ENCODE measurements at regions not wholly inside any gene's neighbourhood (a gene's known extent, or its start where the extent isn't known, plus 50 kb on each side); places are given as distances from the start of the nearest gene placed in this dataset.

- FAIRE-seq, result no peak
These were observed 333.6 kb upstream of the MAGI2 start for GRCh38 chr7:79787096-79787495.

GRCh38 chr7:79786187-79786586, 332.7 kb upstream of the MAGI2 start:
- WGBS, 2 donors, result 25 to 26% methylated on average over 5 of the region's 5 CpGs
- intact Hi-C loops (cut with DNase I), result no loop called here
- no peaks in the 10 kb centered on the region for H3K9me3 ChIP-seq
- DNase-seq (no peak), FAIRE-seq (no peak), ATAC-seq (no peak)
- TF ChIP-seq CTCF (IDR thresholded peaks at IDR 0.05), result no peak
- H3K27me3 ChIP-seq, result no peaks in the 10 kb centered on the region
- H3K4me3 ChIP-seq, result no peak overlapping the region
- H3K4me1 ChIP-seq, result no peaks in the 10 kb centered on the region
- H3K27ac ChIP-seq, result no peak overlapping the region
- H3K36me3 ChIP-seq, result no peaks in the 10 kb centered on the region

More at GRCh38 chr7:79787096-79787495, 333.6 kb upstream of the MAGI2 start:
- no peaks in the 10 kb centered on the region for H3K36me3 ChIP-seq
- no peak overlapping the region for H3K4me3 ChIP-seq
- H3K27ac ChIP-seq, result no peak overlapping the region
- ATAC-seq (no peak), DNase-seq (no peak)
- no peaks in the 10 kb centered on the region for H3K9me3 ChIP-seq
- intact Hi-C loops (cut with DNase I), result no loop called here
- no peak for TF ChIP-seq CTCF (IDR thresholded peaks at IDR 0.05)
- WGBS, 2 donors, result 40 to 52% methylated on average over 2 of the region's 2 CpGs
- no peaks in the 10 kb centered on the region for H3K4me1 ChIP-seq
- no peaks in the 10 kb centered on the region for H3K27me3 ChIP-seq

- H3K36me3 ChIP-seq, result no peaks in the 10 kb centered on the region
- H3K27ac ChIP-seq, result no peak overlapping the region
- no peaks in the 10 kb centered on the region for H3K4me1 ChIP-seq
- no peaks in the 10 kb centered on the region for H3K27me3 ChIP-seq
- H3K4me3 ChIP-seq, result no peak overlapping the region
- intact Hi-C loops (cut with DNase I), result no loop called here
- WGBS, 2 donors, result 40 to 50% methylated on average over 3 of the region's 3 CpGs
- H3K9me3 ChIP-seq, result no peaks in the 10 kb centered on the region
- FAIRE-seq, result no peak
- DNase-seq, result no peak
- ATAC-seq, result no peak
- no peak for TF ChIP-seq CTCF (IDR thresholded peaks at IDR 0.05)
These were observed 332.1 kb upstream of the MAGI2 start for GRCh38 chr7:79785556-79785955.

GRCh38 chr7:79782906-79783305, 329.4 kb upstream of the MAGI2 start:
- TF ChIP-seq CTCF (IDR thresholded peaks at IDR 0.05), result no peak
- intact Hi-C loops (cut with DNase I), result no loop called here
- H3K36me3 ChIP-seq, result no peaks in the 10 kb centered on the region
- no peaks in the 10 kb centered on the region for H3K9me3 ChIP-seq
- DNase-seq (no peak), FAIRE-seq (no peak), ATAC-seq (no peak)
- no peaks in the 10 kb centered on the region for H3K4me1 ChIP-seq
- H3K27me3 ChIP-seq, result no peaks in the 10 kb centered on the region
- no peak overlapping the region for H3K27ac ChIP-seq
- no peak overlapping the region for H3K4me3 ChIP-seq

GRCh38 chr7:79782256-79782655, 328.8 kb upstream of the MAGI2 start:
- intact Hi-C loops (cut with DNase I), result no loop called here
- Histone ChIP-seq H3K9me3 (no peaks in the 10 kb centered on the region), H3K4me1 (no peaks in the 10 kb centered on the region), H3K27ac (no peak overlapping the region), H3K27me3 (no peaks in the 10 kb centered on the region), H3K4me3 (no peak overlapping the region), H3K36me3 (no peaks in the 10 kb centered on the region)
- FAIRE-seq (no peak), ATAC-seq (no peak), DNase-seq (no peak)
- no peak for TF ChIP-seq CTCF (IDR thresholded peaks at IDR 0.05)
- 41 to 49% methylated on average over 3 of the region's 3 CpGs for WGBS, 2 donors

Data from pancreas (tissue), 10 donors.